ENCODE measurements at regions not wholly inside any gene's neighbourhood (a gene's known extent, or its start where the extent isn't known, plus 50 kb on each side); places are given as distances from the start of the nearest gene placed in this dataset.

- Histone ChIP-seq H3K4me2 (ENCODE audit: insufficient read depth, low read length) (no peak overlapping the region), H3K9ac (ENCODE audit: low read depth, low read length) (no peak overlapping the region), H4K20me1 (ENCODE audit: insufficient read depth, low read length) (no peaks in the 10 kb centered on the region), H3K4me1 (ENCODE audit: insufficient read depth, low read length) (no peaks in the 10 kb centered on the region), H3K27me3 (ENCODE audit: insufficient read depth, low read length, poor library complexity) (no peaks in the 10 kb centered on the region), H3K9me3 (ENCODE audit: insufficient read depth, low read length, severe bottlenecking) (no peaks in the 10 kb centered on the region), H3K4me3 (ENCODE audit: low read depth in 1 of 2, low read length in 2 of 2) (no peak overlapping the region), H2AFZ (ENCODE audit: low read depth, low read length) (no peak overlapping the region), H3K36me3 (ENCODE audit: insufficient read depth, low read length) (no peaks in the 10 kb centered on the region), H3K79me2 (ENCODE audit: insufficient read depth, low read length) (no peaks in the 10 kb centered on the region), H3K27ac (ENCODE audit: low read length) (no peak overlapping the region)
- ATAC-seq (ENCODE audit: insufficient read depth, low read depth) (no peak), DNase-seq (no peak)
- TF ChIP-seq, protein P1, sequence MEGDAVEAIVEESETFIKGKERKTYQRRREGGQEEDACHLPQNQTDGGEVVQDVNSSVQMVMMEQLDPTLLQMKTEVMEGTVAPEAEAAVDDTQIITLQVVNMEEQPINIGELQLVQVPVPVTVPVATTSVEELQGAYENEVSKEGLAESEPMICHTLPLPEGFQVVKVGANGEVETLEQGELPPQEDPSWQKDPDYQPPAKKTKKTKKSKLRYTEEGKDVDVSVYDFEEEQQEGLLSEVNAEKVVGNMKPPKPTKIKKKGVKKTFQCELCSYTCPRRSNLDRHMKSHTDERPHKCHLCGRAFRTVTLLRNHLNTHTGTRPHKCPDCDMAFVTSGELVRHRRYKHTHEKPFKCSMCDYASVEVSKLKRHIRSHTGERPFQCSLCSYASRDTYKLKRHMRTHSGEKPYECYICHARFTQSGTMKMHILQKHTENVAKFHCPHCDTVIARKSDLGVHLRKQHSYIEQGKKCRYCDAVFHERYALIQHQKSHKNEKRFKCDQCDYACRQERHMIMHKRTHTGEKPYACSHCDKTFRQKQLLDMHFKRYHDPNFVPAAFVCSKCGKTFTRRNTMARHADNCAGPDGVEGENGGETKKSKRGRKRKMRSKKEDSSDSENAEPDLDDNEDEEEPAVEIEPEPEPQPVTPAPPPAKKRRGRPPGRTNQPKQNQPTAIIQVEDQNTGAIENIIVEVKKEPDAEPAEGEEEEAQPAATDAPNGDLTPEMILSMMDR (IDR thresholded peaks at IDR 0.05; ENCODE audit: borderline replicate concordance, extremely low read depth, low read length, poor library complexity, severe bottlenecking) = no peak
- no peak for TF ChIP-seq EZH2 (IDR thresholded peaks at IDR 0.05; ENCODE audit: borderline replicate concordance, low read depth, low read length, severe bottlenecking)
These were observed 460.9 kb upstream of the LRRC4C start for GRCh38 chr11:41920374-41920773.

GRCh38 chr11:41921746-41922390 lies 462.4 kb upstream of the LRRC4C start:
- Histone ChIP-seq H3K9ac (ENCODE audit: low read depth, low read length) (no peak overlapping the region), H3K9me3 (ENCODE audit: insufficient read depth, low read length, severe bottlenecking) (no peaks in the 10 kb centered on the region)

DNA sequence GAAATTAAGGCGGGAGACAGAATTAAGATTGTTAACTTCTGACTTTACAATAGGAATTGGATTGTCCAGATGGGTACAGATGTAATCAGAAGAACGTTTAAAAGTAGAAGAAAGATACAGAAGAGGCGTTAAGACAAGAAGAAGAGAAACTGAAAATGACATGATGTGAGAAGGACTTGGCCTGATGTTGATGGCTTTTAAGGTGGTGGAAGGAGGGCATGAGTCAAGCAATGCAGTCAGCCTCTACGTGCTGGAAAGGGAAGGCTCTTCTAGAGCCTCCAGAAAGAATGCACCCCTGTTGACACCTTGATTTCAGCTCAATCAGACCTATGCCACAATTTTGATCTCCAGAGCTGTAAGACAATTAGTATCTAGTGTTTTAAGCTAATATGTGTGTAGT lies 466.9 kb upstream of the LRRC4C start:
- no peak overlapping the region for H3K9ac ChIP-seq (ENCODE audit: low read depth, low read length)
- no peaks in the 10 kb centered on the region for H3K9me3 ChIP-seq (ENCODE audit: insufficient read depth, low read length, severe bottlenecking)
- DNase-seq (no peak), ATAC-seq (ENCODE audit: insufficient read depth, low read depth) (no peak)
- H3K4me3 ChIP-seq (ENCODE audit: low read depth in 1 of 2, low read length in 2 of 2) = no peak overlapping the region
- H4K20me1 ChIP-seq (ENCODE audit: insufficient read depth, low read length) = no peaks in the 10 kb centered on the region
- H3K36me3 ChIP-seq (ENCODE audit: insufficient read depth, low read length) = no peaks in the 10 kb centered on the region
- H3K27ac ChIP-seq (ENCODE audit: low read length) = no peak overlapping the region
- no peak overlapping the region for H3K4me2 ChIP-seq (ENCODE audit: insufficient read depth, low read length)
- TF ChIP-seq, protein P1 (IDR thresholded peaks at IDR 0.05; ENCODE audit: borderline replicate concordance, extremely low read depth, low read length, poor library complexity, severe bottlenecking) = no peak
- H3K27me3 ChIP-seq (ENCODE audit: insufficient read depth, low read length, poor library complexity) = no peaks in the 10 kb centered on the region
- H3K79me2 ChIP-seq (ENCODE audit: insufficient read depth, low read length) = no peaks in the 10 kb centered on the region
- no peak overlapping the region for H2AFZ ChIP-seq (ENCODE audit: low read depth, low read length)
- H3K4me1 ChIP-seq (ENCODE audit: insufficient read depth, low read length) = no peaks in the 10 kb centered on the region

More at GRCh38 chr11:41921746-41922390, 462.4 kb upstream of the LRRC4C start:
- H3K27me3 ChIP-seq (ENCODE audit: insufficient read depth, low read length, poor library complexity) = no peaks in the 10 kb centered on the region
- DNase-seq = no peak
- no peaks in the 10 kb centered on the region for H3K79me2 ChIP-seq (ENCODE audit: insufficient read depth, low read length)
- no peak overlapping the region for H3K27ac ChIP-seq (ENCODE audit: low read length)
- no peak overlapping the region for H3K4me3 ChIP-seq (ENCODE audit: low read depth in 1 of 2, low read length in 2 of 2)
- no peak overlapping the region for H3K4me2 ChIP-seq (ENCODE audit: insufficient read depth, low read length)
- no peak for TF ChIP-seq EZH2 (IDR thresholded peaks at IDR 0.05; ENCODE audit: borderline replicate concordance, low read depth, low read length, severe bottlenecking)
- TF ChIP-seq, protein P1 (IDR thresholded peaks at IDR 0.05; ENCODE audit: borderline replicate concordance, extremely low read depth, low read length, poor library complexity, severe bottlenecking) = no peak
- no peak overlapping the region for H2AFZ ChIP-seq (ENCODE audit: low read depth, low read length)
- ATAC-seq (ENCODE audit: insufficient read depth, low read depth) = no peak
- H4K20me1 ChIP-seq (ENCODE audit: insufficient read depth, low read length) = no peaks in the 10 kb centered on the region
- no peaks in the 10 kb centered on the region for H3K36me3 ChIP-seq (ENCODE audit: insufficient read depth, low read length)
- no peaks in the 10 kb centered on the region for H3K4me1 ChIP-seq (ENCODE audit: insufficient read depth, low read length)

Data from DND-41 (cell line).